GM21367 (cell line): ENCODE measurements at regions not wholly inside any gene's neighbourhood (a gene's known extent, or its start where the extent isn't known, plus 50 kb on each side); places are given as distances from the start of the nearest gene placed in this dataset.
"Not testable (repeated sequence)": the region's sequence is repeated elsewhere in the genome, so short reads cannot be mapped to it uniquely, and the experiment has no call there.

ENCODE experiments used
- ATAC-seq: cut with Tn5 transposase; IDR thresholded peaks from one replicate; pipeline ENCODE4 v1.9.1; 2021; ENCODE audit not compliant: unreplicated experiment

GRCh38 chr4:72701987-72702819 is 133.2 kb upstream of the ADAMTS3 start:
- peak; percentile 85 for ATAC-seq

GRCh38 chr4:72690771-72691170 is 121.8 kb upstream of the ADAMTS3 start:
- ATAC-seq = no peak

GRCh38 chr4:72689923-72690322 is 120.9 kb upstream of the ADAMTS3 start:
- ATAC-seq = no peak

- not testable (repeated sequence) for ATAC-seq
Measured at GRCh38 chr4:72686390-72686789, 117.4 kb upstream of the ADAMTS3 start.

GRCh38 chr4:72679666-72680065 is 110.6 kb upstream of the ADAMTS3 start:
- ATAC-seq = no peak

- no peak for ATAC-seq
Measured at GRCh38 chr4:72677886-72678285, 108.9 kb upstream of the ADAMTS3 start.

- ATAC-seq = no peak
Measured at GRCh38 chr4:72677265-72677664, 108.2 kb upstream of the ADAMTS3 start.

GRCh38 chr4:72671980-72672379 is 103.0 kb upstream of the ADAMTS3 start:
- ATAC-seq = no peak

GRCh38 chr4:72670521-72670920 is 101.5 kb upstream of the ADAMTS3 start:
- no peak for ATAC-seq

- no peak for ATAC-seq
Measured at GRCh38 chr4:72666910-72667309, 97.9 kb upstream of the ADAMTS3 start.

GRCh38 chr4:72665171-72665968 is 96.3 kb upstream of the ADAMTS3 start:
- ATAC-seq = no peak

GRCh38 chr4:72663828-72664227 is 94.8 kb upstream of the ADAMTS3 start:
- ATAC-seq = no peak

GRCh38 chr4:72661830-72662229 is 92.8 kb upstream of the ADAMTS3 start:
- no peak for ATAC-seq

GRCh38 chr4:72641611-72642010 is 72.6 kb upstream of the ADAMTS3 start:
- no peak for ATAC-seq

- not testable (repeated sequence) for ATAC-seq
Measured at GRCh38 chr4:72636866-72637265, 67.8 kb upstream of the ADAMTS3 start.

- ATAC-seq = not testable (repeated sequence)
Measured at GRCh38 chr4:72635931-72636330, 66.9 kb upstream of the ADAMTS3 start.

GRCh38 chr4:72632253-72632652 is 63.2 kb upstream of the ADAMTS3 start:
- ATAC-seq = not testable (repeated sequence)

- ATAC-seq = no peak
Measured at GRCh38 chr4:72631296-72631695, 62.3 kb upstream of the ADAMTS3 start.

GRCh38 chr4:72629540-72629939 is 60.5 kb upstream of the ADAMTS3 start:
- ATAC-seq = no peak

- ATAC-seq = no peak
Measured at GRCh38 chr4:72627723-72628122, 58.7 kb upstream of the ADAMTS3 start.
